Spleen (tissue), 7 donors: ENCODE measurements at regions not wholly inside any gene's neighbourhood (a gene's known extent, or its start where the extent isn't known, plus 50 kb on each side); places are given as distances from the start of the nearest gene placed in this dataset.

ENCODE experiments used
- CTCF ChIP-seq, 11 experiments: fragments of 200-600 bp in 7 of 11; fragments of 450-650 bp in 4 of 11; sonication (generic) in 4 of 11; IDR thresholded peaks in 8 of 11; conservative IDR thresholded peaks in 3 of 11; 1 replicate in 7 of 11; 2 replicates in 4 of 11; pipeline versions ENCODE4 v1.4.0 to v1.8.0; 2016 to 2021; ENCODE audit warnings: antibody characterized with exemption in 11 of 11, inconsistent platforms in 4 of 11, mild to moderate bottlenecking in 1 of 11
- POLR2A ChIP-seq, 3 donors: fragments of 450-650 bp; IDR thresholded peaks; one replicate each; pipeline ENCODE4 v1.5.1; 2017; ENCODE audit warnings: antibody characterized with exemption in 3 of 3, mild to moderate bottlenecking in 1 of 3
- POLR2AphosphoS5 ChIP-seq, 3 donors: sonication (generic); formaldehyde crosslinking; IDR thresholded peaks; one replicate each; pipeline ENCODE4 v1.5.1; 2017; ENCODE audit warnings: antibody characterized with exemption in 3 of 3
- donor health status: DM: no; HTN: no; CAD: no; lungs with moderate emphysema.
- donor health status: DM: no; HTN: no; CAD: no.
- donor health status: DM: no; HTN: no; CAD: no.

- TF ChIP-seq CTCF (IDR thresholded peaks at IDR 0.05 in 8 of 11, conservative IDR thresholded peaks at IDR 0.05 in 3 of 11) (no peak), POLR2A (IDR thresholded peaks at IDR 0.05) (no peak), POLR2AphosphoS5 (IDR thresholded peaks at IDR 0.05) (no peak)
Observed at GRCh38 chr18:47686806-47687205, 243.7 kb downstream of the SMAD2 start.
